Lower leg skin (tissue), 4 donors: ENCODE measurements at regions not wholly inside any gene's neighbourhood (a gene's known extent, or its start where the extent isn't known, plus 50 kb on each side); places are given as distances from the start of the nearest gene placed in this dataset.

Source experiments
- DNase-seq, 2 donors: peaks; one replicate each; pipeline ENCODE4 v3.0.0-alpha.2; 2019; ENCODE audit warnings: low spot score in 2 of 2
- H3K4me3 ChIP-seq: fragments of 200-600 bp; sonication (generic); 2 replicates; pipeline ENCODE4 v1.5.1; 2017; ENCODE audit warnings: mild to moderate bottlenecking, low read depth; ENCODE audit not compliant: poor library complexity, severe bottlenecking
- POLR2A ChIP-seq, 2 donors: fragments of 450-650 bp; IDR thresholded peaks; one replicate each; pipeline ENCODE4 v1.6.1; 2016 to 2017; ENCODE audit warnings: antibody characterized with exemption in 2 of 2, mild to moderate bottlenecking in 1 of 2, moderate library complexity in 1 of 2
- WGBS, 2 donors: methylation state at CpG; one replicate each; pipeline ENCODE4 v1.1.5; 2018; 5-methylcytosine and 5-hydroxymethylcytosine counted together
- intact Hi-C: fragments of 100-400 bp; cut with DNase I; formaldehyde crosslinking; loops from one replicate; pipeline ENCODE4 v1.15.0; 2023; ENCODE audit warnings: low total_unique reads
- TF ChIP-seq, protein P1 (sequence below), 3 donors: fragments of 450-650 bp; IDR thresholded peaks; one replicate each; pipeline ENCODE4 v1.5.1; 2016; ENCODE audit warnings: antibody characterized with exemption in 3 of 3, mild to moderate bottlenecking in 3 of 3, moderate library complexity in 2 of 3

- DNase-seq, result no peak
- WGBS, 2 donors, result 38 to 40% methylated on average over 3 of the region's 3 CpGs
Measured at GRCh38 chr14:106508216-106508615, 981.8 kb downstream of the TMEM121 start.

GRCh38 chr14:106509176-106509575 lies 982.8 kb downstream of the TMEM121 start:
- intact Hi-C loops, result no loop called here
- no peak for TF ChIP-seq POLR2A (IDR thresholded peaks at IDR 0.05)
- TF ChIP-seq, protein P1, sequence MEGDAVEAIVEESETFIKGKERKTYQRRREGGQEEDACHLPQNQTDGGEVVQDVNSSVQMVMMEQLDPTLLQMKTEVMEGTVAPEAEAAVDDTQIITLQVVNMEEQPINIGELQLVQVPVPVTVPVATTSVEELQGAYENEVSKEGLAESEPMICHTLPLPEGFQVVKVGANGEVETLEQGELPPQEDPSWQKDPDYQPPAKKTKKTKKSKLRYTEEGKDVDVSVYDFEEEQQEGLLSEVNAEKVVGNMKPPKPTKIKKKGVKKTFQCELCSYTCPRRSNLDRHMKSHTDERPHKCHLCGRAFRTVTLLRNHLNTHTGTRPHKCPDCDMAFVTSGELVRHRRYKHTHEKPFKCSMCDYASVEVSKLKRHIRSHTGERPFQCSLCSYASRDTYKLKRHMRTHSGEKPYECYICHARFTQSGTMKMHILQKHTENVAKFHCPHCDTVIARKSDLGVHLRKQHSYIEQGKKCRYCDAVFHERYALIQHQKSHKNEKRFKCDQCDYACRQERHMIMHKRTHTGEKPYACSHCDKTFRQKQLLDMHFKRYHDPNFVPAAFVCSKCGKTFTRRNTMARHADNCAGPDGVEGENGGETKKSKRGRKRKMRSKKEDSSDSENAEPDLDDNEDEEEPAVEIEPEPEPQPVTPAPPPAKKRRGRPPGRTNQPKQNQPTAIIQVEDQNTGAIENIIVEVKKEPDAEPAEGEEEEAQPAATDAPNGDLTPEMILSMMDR (IDR thresholded peaks at IDR 0.05), result no peak
- H3K4me3 ChIP-seq, result no peak overlapping the region
- 50 to 60% methylated on average over 2 of the region's 2 CpGs for WGBS, 2 donors
- DNase-seq, result no peak

More at GRCh38 chr14:106508216-106508615, 981.8 kb downstream of the TMEM121 start:
- intact Hi-C loops, result no loop called here
- no peak overlapping the region for H3K4me3 ChIP-seq
- TF ChIP-seq, protein P1 (IDR thresholded peaks at IDR 0.05), result no peak
- TF ChIP-seq POLR2A (IDR thresholded peaks at IDR 0.05), result no peak

- no peak for DNase-seq
- 69 to 70% methylated on average over 3 of the region's 3 CpGs for WGBS, 2 donors
- TF ChIP-seq, protein P1 (IDR thresholded peaks at IDR 0.05), result no peak
- TF ChIP-seq POLR2A (IDR thresholded peaks at IDR 0.05), result no peak
- no peak overlapping the region for H3K4me3 ChIP-seq
- intact Hi-C loops, result no loop called here
Measured at GRCh38 chr14:106509807-106510206, 983.4 kb downstream of the TMEM121 start.

GRCh38 chr14:106511006-106511799 lies 984.8 kb downstream of the TMEM121 start:
- TF ChIP-seq POLR2A (IDR thresholded peaks at IDR 0.05), result no peak
- TF ChIP-seq, protein P1 (IDR thresholded peaks at IDR 0.05), result no peak
- WGBS, 2 donors, result 60 to 73% methylated on average over 9 of the region's 9 CpGs
- DNase-seq, result no peak
- intact Hi-C loops, result no loop called here
- no peak overlapping the region for H3K4me3 ChIP-seq

- TF ChIP-seq, protein P1 (IDR thresholded peaks at IDR 0.05), result no peak
- TF ChIP-seq POLR2A (IDR thresholded peaks at IDR 0.05), result no peak
- no peak overlapping the region for H3K4me3 ChIP-seq
- 61 to 71% methylated on average over 9 of the region's 9 CpGs for WGBS, 2 donors
- DNase-seq, result no peak
- intact Hi-C loops, result no loop called here
Measured at GRCh38 chr14:106511800-106512198, 985.4 kb downstream of the TMEM121 start.
